SK-N-SH treated with all-trans-retinoic acid at 6 μM for 48 hours (cell line): ENCODE measurements at regions not wholly inside any gene's neighbourhood (a gene's known extent, or its start where the extent isn't known, plus 50 kb on each side); places are given as distances from the start of the nearest gene placed in this dataset.

ENCODE experiments used
- ARNTL ChIP-seq: fragments of 450-650 bp; formaldehyde crosslinking; IDR thresholded peaks from 2 replicates; pipeline ENCODE4 v1.5.0; 2020; ENCODE audit warnings: low read depth, mild to moderate bottlenecking, moderate library complexity, borderline replicate concordance
- BACH2 ChIP-seq: fragments of 250-450 bp; sonication (Bioruptor Pico); IDR thresholded peaks from 2 replicates; pipeline ENCODE4 v1.9.0; 2021; ENCODE audit warnings: mild to moderate bottlenecking, borderline replicate concordance
- PPARA ChIP-seq: fragments of 250-450 bp; sonication (Bioruptor Pico); IDR thresholded peaks from 2 replicates; pipeline ENCODE4 v1.5.0; 2020; ENCODE audit warnings: mild to moderate bottlenecking, borderline replicate concordance
- SNAI2 ChIP-seq: fragments of 250-450 bp; sonication (Bioruptor Pico); IDR thresholded peaks from 2 replicates; pipeline ENCODE4 v1.5.0; 2020; ENCODE audit warnings: mild to moderate bottlenecking, moderate library complexity
- TCF4 ChIP-seq: fragments of 250-450 bp; sonication (Bioruptor Pico); IDR thresholded peaks from 2 replicates; pipeline ENCODE4 v1.8.0; 2021; ENCODE audit warnings: mild to moderate bottlenecking, moderate library complexity, borderline replicate concordance
- TOX ChIP-seq: fragments of 250-450 bp; sonication (Bioruptor Pico); IDR thresholded peaks from 2 replicates; pipeline ENCODE4 v1.8.0; 2021; ENCODE audit warnings: mild to moderate bottlenecking, moderate library complexity, borderline replicate concordance
- ZC3H10 ChIP-seq: fragments of 250-450 bp; sonication (Bioruptor Pico); IDR thresholded peaks from 2 replicates; pipeline ENCODE4 v1.5.1; 2021; ENCODE audit warnings: mild to moderate bottlenecking, moderate library complexity
- ZFP30 ChIP-seq: fragments of 450-650 bp; formaldehyde crosslinking; IDR thresholded peaks from 2 replicates; pipeline ENCODE4 v1.5.0; 2022; ENCODE audit warnings: mild to moderate bottlenecking, moderate library complexity
- ZNF70 ChIP-seq: fragments of 450-650 bp; formaldehyde crosslinking; IDR thresholded peaks from 2 replicates; pipeline ENCODE4 v1.5.0; 2020; ENCODE audit warnings: mild to moderate bottlenecking, moderate library complexity
- TF ChIP-seq, protein P1 (sequence below): fragments of 250-450 bp; sonication (Bioruptor Pico); IDR thresholded peaks from 2 replicates; pipeline ENCODE4 v1.5.0; 2020; ENCODE audit warnings: mild to moderate bottlenecking, moderate library complexity
- TF ChIP-seq, protein P2 (sequence below): fragments of 250-450 bp; sonication (Bioruptor Pico); IDR thresholded peaks from 2 replicates; pipeline ENCODE4 v1.8.0; 2021; ENCODE audit warnings: low read depth, mild to moderate bottlenecking, moderate library complexity, borderline replicate concordance

DNA sequence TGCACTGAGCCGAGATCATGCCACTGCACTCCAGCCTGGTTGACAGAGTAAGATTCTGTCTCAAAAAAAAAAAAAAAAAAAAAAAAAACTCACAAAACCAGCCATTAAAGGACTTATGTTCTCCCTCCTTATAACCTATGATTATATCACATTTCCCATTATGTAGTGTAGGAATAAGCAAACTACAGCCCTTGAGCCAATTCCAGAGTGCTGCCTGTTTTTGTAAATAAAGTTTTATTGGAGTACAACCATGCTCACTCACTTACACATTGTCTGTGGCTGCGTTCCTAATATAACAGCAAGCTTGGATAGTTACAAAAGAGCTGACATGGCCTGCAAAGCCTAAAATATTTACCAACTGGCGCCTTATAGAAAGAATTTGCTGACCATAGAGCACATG lies 72.7 kb upstream of the ARID5B start:
- TF ChIP-seq SNAI2 (CRISPR knock-in tag): no peak
- TF ChIP-seq, protein P1, sequence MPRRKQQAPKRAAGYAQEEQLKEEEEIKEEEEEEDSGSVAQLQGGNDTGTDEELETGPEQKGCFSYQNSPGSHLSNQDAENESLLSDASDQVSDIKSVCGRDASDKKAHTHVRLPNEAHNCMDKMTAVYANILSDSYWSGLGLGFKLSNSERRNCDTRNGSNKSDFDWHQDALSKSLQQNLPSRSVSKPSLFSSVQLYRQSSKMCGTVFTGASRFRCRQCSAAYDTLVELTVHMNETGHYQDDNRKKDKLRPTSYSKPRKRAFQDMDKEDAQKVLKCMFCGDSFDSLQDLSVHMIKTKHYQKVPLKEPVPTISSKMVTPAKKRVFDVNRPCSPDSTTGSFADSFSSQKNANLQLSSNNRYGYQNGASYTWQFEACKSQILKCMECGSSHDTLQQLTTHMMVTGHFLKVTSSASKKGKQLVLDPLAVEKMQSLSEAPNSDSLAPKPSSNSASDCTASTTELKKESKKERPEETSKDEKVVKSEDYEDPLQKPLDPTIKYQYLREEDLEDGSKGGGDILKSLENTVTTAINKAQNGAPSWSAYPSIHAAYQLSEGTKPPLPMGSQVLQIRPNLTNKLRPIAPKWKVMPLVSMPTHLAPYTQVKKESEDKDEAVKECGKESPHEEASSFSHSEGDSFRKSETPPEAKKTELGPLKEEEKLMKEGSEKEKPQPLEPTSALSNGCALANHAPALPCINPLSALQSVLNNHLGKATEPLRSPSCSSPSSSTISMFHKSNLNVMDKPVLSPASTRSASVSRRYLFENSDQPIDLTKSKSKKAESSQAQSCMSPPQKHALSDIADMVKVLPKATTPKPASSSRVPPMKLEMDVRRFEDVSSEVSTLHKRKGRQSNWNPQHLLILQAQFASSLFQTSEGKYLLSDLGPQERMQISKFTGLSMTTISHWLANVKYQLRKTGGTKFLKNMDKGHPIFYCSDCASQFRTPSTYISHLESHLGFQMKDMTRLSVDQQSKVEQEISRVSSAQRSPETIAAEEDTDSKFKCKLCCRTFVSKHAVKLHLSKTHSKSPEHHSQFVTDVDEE (CRISPR knock-in tag): no peak
- no peak for TF ChIP-seq BACH2 (CRISPR knock-in tag)
- no peak for TF ChIP-seq ZFP30 (CRISPR knock-in tag)
- no peak for TF ChIP-seq TCF4
- TF ChIP-seq ZC3H10 (CRISPR knock-in tag): no peak
- no peak for TF ChIP-seq ZNF70 (CRISPR knock-in tag)
- TF ChIP-seq TOX (CRISPR knock-in tag): no peak
- TF ChIP-seq ARNTL (CRISPR knock-in tag): no peak
- TF ChIP-seq, protein P2, sequence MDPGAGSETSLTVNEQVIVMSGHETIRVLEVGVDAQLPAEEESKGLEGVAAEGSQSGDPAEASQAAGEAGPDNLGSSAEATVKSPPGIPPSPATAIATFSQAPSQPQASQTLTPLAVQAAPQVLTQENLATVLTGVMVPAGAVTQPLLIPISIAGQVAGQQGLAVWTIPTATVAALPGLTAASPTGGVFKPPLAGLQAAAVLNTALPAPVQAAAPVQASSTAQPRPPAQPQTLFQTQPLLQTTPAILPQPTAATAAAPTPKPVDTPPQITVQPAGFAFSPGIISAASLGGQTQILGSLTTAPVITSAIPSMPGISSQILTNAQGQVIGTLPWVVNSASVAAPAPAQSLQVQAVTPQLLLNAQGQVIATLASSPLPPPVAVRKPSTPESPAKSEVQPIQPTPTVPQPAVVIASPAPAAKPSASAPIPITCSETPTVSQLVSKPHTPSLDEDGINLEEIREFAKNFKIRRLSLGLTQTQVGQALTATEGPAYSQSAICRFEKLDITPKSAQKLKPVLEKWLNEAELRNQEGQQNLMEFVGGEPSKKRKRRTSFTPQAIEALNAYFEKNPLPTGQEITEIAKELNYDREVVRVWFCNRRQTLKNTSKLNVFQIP: no peak
- no peak for TF ChIP-seq PPARA (CRISPR knock-in tag)
